HG02884 (cell line): ENCODE measurements at regions not wholly inside any gene's neighbourhood (a gene's known extent, or its start where the extent isn't known, plus 50 kb on each side); places are given as distances from the start of the nearest gene placed in this dataset.

Experiments
- ATAC-seq: cut with Tn5 transposase; IDR thresholded peaks from one replicate; pipeline ENCODE4 v1.9.1; 2021; ENCODE audit warnings: mild to moderate bottlenecking, moderate library complexity; ENCODE audit not compliant: unreplicated experiment

DNA sequence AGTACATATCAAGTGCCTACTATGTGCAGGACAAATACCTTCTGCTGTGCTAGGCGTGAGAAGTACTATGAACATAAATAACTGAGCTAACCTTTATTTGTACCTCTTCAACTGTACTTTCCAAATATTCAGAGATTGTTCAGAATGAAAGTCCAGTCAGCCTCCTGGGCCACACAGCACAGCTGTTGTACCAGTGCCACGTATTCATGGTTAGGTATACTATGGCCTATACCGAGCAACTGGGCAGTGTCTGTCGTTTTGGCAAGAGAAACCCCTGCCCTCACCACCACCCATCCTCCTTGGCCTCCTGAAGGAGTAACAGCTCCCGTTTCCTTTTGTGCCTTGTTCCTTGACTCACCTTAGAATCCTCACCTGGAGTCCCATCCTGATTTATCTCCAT, 53.0 kb downstream of the RASSF10 start:
- no peak for ATAC-seq

DNA sequence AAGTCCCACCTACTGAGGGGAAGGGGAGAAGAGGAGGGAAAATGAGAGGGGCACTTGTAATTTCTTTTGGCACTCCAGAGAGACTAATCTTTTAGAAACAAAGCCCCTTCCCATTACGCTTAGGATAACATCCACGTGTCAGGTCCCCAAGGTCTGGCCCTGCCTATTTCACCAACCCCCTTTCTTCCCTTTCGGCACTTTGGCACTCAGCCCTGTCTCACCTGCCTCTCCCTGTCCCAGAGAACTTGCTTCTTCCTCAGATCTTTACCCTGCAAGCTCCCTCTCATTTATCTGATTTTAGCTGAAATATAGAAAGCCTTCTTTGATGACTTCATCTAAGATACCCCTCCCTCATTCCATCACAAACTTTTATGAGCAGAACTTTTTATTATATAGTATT, 55.5 kb downstream of the RASSF10 start:
- no peak for ATAC-seq

DNA sequence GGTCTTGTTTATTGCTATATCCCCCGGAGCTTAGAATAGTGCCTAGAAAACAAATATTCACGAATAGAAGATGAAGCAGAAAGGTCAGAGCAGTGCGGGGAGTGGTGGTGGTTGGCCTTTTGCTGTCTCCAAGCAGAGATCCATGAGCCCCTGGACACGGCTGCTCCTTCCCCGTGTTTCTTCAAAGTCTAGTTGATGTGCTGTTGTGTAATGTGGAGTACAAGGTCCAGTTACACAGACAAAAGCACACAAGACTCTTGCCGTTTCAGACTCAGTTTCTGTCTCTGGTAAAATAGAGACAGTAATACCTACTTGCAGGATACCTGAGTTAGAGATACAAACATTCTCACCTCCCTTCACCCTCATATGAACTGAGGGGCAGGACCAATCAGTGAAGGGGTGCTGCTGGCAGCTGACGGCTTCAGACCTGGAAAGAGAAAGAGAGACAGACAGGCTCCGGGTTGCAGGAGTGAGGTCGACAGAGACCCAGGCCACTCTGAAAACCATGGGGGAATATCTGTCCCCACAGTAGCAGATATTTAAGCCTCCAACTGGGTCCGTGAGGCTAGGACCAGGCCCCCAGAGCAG, 56.2 kb downstream of the RASSF10 start:
- no peak for ATAC-seq

DNA sequence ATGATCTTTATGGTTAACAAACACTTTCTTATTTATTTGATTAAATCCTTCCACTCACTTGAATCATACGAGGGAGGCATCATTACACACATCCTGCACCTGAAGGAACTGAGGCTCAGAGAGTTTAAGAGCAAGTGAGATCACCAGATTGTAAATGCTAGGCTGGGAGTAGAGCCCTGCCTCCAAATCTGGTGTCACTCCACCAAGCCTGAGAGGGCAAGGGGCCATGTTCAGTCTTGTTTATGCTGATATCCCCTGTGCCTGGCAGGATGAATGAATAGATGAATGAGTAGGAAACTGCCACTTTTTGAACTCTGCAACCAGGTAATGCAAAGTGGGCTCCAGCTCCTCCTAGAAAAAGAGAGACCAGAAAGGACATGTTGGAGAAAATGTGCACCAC, 59.1 kb downstream of the RASSF10 start:
- no peak for ATAC-seq

DNA sequence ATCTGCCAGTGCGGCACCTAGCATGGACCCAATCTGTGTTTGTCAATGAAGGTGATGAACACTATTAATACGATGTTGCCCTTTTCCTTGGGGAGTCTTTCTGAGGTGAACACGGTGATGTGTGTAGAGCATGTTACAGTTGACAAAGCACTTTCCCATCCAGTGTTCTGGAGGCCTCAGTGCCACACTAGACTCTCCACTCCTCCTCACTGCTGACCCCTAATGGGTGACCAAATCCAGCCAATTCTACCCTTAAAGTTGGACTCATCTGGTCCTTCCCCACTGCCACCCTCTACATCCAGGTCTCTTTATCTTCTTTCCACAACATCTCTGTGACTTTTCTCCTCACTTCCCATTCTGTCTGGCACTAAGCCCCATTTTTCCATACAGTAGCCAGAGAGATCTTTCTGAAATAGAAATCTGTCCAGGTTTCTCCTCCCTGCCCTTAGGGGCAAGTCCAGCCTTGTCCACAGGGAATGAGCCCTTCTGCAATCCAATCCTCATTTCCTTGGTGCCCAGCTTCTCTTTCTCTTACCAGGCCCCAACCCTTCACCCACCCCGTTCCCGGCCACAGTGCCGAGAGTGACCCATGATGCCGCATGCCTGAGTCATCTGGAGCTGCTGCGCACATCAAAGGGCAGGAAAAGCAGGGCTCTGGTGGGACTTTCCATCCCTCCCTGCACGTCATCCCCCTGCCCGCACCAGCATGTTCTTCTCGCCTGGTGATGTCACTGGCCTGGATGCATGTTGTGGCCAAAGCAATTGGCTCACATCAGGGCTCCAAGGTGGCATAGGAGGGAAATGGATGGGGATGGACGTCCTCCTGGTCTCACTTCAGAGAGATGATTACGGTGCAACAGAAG, 64.2 kb downstream of the RASSF10 start:
- no peak for ATAC-seq

DNA sequence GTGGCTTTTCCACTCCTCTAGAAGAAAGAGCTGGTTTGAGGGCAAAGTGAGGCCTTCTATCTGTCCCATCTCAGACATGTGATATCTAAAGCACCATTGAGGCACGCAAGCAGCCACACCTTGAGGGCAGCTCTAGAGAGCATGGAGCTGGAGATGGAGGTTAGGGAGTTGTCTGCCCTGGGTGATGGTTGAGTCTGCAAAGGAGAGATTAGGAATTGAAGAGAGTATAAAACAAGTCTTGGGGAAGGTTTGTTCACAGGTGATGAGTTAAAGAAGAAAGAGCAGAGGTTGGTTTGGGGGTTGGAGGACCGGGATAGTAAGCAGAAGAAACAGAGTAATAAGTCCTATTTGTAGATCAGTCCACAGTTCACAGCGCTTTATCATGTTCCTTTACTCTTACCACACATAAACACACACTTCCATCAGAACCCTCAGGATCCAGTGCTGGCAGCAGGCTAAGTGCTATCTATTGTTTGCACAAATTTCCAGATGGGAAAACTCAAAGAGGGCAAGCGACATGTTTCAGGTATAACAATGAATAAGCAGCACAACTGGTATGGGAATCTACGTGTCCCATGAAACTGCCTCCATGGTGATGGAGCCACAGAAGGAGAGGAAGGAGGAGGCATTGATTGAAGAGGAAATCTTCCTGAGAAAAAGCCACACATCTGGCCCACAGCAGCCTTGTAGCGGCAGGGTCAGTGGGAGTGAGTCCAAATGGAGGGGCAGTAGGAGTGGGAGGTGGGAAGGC, 65.8 kb downstream of the RASSF10 start:
- no peak for ATAC-seq

DNA sequence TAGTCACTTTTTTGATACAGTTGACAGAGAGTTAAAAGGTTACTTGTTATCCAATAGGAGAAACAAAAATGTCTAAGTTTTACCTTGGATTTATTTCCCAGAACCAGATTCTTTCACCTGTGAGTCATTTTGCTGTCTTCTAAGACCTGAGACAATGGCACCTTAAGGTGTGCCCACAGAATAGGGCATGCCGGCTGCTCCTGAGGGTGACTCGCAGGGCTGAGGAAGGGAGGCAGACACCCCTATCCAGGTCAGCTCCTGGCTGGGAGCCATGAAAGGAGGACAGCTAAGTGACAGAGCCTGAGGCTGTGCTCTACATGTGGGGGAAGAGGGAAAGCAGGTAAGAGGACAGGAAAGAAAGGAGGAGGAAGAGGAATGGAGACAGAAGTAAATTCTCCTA, 67.8 kb downstream of the RASSF10 start:
- no peak for ATAC-seq

DNA sequence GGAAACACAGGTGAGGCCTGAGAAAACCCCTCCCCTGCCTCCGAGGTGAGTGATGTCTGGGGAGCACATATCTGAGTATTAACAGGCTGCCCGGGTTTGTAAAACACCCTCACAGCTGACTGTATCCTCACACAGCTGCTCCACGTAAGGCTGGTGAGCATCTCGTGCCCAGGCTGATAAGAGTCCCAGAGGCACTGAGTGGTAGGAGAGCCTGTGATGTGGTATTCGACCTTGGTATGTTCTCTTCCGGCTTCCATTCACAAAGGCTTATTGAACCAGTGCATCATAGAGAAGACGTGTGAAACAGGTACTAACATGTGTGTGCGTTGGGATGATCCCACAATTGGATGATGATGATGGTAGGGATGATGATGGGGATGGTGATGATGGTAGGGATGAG, 71.7 kb downstream of the RASSF10 start:
- no peak for ATAC-seq

DNA sequence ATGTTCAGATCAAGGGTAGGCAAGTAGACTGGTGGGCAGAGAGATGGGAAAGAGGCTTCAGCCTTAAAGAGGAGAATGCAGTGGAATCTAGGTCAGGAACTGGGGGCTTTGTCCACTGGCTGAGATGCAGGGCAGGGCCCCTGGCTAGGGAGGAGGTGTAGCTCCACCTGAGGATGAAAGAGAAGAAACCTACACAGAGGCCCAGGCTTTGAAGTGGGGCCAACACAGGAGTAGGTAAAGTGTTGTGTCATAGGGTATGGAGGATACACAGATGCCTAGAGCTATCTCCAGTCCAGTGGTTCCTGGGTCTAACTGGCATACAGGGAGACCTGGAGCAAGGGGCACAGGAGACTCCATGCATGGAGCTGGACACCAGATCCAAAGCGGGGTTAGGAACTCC, 73.5 kb downstream of the RASSF10 start:
- no peak for ATAC-seq

DNA sequence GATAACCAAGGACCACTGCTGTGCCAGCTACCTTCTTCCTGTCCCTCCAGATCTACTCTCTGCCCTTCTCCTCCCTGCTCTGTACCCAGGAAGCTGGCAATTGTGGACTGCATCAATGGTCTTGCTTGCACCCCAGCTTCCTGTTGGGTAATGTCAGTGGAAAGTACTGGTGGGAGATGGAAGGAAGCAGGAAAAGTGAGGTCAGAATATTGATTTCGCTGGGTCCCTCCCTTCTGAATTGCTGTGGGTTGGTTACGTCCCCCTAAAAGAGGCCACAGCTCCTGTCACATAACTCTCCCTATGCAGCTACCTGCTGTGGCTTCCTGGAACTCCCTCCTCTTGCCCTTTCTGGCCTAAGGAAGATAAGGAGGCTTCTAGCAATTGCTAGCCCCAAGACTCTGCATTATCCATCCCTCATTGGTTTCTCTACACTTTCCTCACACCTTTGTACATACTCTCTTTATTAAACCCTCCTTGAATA, 81.2 kb downstream of the RASSF10 start:
- no peak for ATAC-seq

DNA sequence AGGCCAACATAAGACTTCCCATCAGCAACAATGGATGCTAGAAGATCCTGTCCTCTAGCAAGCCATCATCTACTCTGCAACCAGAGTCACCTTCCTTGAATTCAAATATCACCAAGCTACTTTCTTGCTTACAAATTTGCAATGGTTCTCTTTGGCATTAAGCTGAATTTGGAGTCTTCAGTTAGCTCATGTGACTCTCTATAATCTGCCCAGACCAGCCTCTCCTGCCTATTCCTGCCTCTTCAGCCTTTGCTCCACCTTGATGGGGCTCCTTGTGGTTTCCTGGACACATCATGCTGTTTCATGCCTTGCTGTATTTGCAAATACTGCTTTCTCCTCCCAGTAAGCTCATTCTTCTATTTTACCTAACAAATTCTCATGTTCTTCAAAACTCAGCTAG, 82.3 kb downstream of the RASSF10 start:
- no peak for ATAC-seq

DNA sequence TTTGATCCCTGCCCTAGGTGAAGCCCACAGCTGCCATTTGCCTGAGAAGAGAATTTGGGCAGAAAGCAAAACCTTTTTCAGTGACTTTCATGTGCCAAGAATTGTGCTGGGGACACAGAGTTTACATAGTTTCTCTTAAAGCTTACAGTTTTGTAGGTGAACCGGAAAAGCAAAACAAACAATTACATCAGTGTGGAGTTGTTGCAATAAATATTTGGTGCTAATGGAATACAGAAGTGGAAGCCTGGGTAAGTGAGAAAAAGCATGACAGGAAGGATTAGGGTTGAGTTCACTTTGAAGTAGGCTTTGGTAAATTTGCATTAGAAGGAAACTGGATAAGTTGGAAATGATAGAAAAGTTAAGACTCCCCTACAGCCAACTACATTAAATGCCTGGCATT, 82.7 kb downstream of the RASSF10 start:
- no peak for ATAC-seq

DNA sequence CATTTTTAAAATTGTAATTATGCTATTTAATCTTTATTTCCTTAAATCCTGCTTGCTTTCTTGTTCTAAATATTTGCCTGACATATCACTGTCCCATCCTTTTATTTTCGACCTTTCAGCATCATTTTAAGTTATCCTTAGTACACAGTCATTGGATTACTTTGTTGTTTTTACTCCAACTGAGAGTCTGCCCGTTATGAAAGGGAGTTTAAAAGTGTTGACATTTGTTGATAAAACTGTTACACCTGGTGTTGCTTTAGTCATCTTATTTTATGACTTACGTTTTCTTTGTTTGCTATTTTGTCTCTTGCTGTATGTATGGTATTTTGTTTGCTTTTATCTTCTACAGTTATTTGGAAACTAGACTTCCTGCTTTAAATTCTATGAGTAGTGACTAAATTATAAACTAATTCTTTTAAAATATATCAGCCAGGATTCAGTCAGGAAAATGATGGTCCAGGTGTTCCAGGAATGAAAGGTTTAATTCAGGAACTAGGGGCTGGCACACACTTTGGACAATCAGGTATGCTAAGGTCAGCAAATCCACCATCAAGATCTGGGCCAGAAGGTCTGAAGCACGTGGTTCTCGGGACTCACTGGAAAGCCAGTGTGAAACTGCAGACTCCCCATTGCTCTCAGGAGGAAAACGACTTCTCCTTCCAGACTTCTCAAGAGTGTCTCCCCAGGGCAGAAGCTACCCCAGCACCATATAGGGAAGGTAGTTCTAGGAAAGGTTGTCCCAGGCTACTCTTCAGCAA, 86.0 kb downstream of the RASSF10 start:
- ATAC-seq: no peak

DNA sequence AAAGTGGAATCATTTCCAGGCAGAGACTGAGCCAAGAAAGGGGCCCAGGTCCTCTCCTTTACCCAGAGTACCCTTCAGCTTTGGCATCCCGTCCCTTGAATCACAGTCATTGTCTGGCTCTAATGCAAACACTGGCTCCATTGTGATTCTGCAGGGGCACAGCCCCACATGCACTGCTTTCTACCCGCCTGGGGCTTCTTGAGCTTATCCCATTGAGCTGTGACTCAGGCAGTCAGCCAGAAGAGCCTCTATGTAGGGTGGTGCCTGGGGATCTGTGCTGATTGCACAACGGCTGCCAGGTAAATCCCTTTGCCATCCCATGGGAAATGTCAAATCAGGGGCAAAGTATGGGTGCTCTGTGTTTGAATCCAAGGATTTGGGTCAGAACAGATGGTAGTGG, 88.9 kb downstream of the RASSF10 start:
- no peak for ATAC-seq

DNA sequence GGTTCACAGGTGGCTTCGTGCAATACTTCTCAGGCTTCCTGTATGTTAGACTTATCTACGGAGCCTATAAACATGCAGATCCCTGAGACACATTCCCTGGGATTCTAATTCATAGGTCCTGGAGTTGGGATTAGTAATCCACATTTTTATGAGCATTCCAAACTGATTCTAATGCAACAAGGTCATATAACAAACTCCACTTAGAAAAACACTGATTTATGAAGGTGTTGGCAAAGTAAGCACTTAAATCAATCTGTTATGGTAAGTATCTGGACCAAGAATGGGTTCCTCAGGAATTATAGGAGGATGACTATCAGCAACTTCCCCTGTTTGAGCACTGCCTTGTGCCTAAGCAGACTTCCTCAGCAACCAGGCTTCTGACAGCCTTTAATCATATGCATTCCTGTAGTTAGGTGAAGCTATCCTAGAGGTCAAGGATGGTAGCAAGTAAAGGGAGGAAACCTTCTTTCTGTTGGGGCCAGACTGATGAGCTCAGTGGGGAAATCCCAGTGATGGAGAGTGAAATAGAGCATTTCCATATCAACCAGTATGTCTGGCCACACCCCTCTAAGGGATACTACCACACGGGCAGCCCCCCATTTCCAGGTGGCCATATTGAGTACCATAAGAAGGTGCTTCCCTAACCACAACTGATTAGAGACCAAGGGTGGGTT, 89.6 kb downstream of the RASSF10 start:
- ATAC-seq: no peak

DNA sequence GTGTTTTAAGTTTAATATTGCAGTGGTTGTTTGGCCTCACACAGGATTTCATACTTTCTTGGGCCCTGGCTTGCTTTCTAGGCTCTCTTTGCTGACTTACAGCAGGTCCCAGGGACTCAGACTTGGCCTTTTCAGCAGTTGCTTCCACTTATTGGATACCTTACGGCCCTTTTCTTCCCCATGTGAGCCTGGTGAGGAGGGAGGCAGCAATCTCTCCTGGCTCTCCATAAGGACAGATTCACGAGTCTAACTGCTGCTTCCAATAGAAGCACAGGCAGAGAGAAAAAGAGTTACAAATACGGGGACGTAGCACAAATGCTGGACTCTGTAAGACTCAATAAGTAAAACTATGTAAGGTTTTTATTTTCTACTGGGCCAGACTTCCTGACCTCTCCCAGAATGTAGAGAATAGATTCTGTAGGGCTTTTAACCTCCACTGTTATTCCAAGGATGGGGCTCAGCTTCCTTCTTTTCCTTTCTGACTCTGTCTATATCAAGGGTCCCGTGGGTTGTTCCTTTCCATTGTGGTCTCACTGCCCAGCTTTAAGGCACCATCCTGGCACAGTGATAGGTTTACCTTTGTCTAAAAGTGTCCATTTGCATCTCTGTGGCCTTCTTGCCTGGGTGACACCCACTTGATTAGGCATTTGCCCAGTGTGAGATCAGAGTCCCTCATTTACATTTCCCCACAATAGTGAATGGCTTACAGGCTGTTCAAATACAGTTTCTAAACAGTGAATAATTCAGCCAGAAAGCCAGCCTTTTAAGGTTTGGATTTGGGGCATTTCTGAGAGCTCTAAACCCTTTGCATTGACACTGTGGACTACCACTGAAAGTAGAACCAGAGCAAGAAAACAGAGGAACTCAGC, 92.8 kb downstream of the RASSF10 start:
- no peak for ATAC-seq

DNA sequence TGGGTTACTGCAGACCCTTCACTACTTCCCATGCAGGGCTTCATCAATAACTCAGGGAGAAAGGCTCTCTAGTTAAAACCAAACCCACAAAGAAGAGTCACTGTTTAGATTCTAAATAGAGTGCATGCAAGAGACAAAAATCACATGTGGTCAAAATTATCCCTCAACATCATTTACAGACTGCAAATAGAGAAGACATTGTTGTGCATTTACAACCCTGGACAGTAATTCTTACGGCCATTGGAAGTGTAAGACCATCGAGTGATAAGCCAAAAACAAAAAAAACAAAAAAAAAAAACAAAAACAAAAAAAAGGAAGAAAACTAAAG, 93.4 kb downstream of the RASSF10 start:
- ATAC-seq: no peak

DNA sequence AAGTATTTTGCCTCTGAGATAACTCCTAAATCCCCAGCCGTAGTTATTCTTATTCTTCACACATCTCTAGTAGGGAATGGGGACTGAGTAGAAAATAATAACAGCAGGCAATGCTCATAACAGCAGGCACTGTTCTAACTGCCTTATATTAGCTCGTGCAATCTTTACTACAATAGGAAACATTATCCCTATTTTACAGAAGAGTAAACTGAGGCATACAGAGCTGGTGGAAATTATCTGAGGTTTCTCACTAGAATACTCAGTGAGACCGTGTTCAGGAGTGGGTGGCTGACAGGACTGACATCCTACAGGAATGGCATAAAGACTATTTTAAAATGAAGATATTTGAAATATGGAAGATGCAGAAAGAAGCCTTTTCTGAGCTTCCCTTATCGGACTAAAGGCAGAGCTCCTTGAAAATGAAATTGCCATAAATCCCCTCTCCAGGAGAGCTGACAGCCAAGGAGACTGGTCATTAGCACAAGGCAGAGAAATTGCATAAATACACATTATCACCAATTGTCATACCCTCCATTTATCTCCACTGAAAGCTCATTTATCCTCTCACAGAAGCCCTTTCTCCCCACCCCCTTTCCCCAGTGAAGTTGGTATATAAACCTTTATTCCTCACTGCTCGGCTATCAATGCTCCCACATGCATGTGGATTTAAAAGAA, 93.9 kb downstream of the RASSF10 start:
- no peak for ATAC-seq

DNA sequence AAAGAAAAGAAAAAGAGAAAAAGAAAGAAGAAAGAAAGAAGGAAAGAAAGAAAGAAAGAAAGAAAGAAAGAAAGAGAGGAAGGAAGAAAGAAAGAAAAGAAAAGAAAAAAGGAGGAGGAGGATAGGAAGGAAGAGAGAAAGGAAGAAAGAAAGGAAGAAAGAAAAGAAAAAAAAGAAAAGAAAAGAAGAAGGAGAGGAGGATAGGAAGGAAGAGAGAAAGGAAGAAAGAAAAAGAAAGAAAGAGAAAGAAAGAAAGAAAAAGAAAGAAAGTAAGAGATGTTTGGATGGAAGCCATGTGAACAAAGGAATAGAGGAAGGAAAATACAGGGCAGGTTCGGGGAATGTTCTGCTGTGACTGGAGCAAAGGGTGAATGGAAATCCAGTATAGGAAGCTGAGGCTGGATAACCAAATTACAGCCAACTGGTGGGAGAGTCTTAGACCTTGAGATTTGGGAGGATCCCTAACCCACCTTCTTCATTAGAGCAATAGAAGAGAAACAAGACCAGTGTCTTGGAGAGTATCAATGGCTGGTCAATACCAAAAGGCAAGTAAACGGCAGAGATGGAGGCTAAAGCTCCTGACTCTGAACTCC, 94.9 kb downstream of the RASSF10 start:
- ATAC-seq: no peak
